MCF 10A (cell line): ENCODE measurements at regions not wholly inside any gene's neighbourhood (a gene's known extent, or its start where the extent isn't known, plus 50 kb on each side); places are given as distances from the start of the nearest gene placed in this dataset.

Experiments used
- BruUV-seq: library from RNA; stranded (reverse); fragments of 400-500 nt; replicated peaks from 2 replicates; lab custom pipeline; 2021; lab: Mats Ljungman, UMichigan
- CTCF ChIA-PET: fragments of 300-600 bp; sonication (Branson Sonifier 250); formaldehyde crosslinking; extraction: SDS; loops from one replicate; lab custom pipeline; 2021; ENCODE audit warnings: antibody characterized with exemption, inconsistent platforms; lab: Yijun Ruan, JAX
- POLR2A ChIA-PET: fragments of 300-600, 350-650 bp; sonication (Branson Sonifier 250); formaldehyde crosslinking; extraction: SDS; loops from one replicate; lab custom pipeline; 2020; ENCODE audit warnings: antibody characterized with exemption, inconsistent platforms; lab: Yijun Ruan, JAX
- DNase-seq: peaks from one replicate; pipeline ENCODE4 v3.0.0-alpha.2; 2018; ENCODE audit not compliant: unreplicated experiment
- H3K27ac Mint-ChIP-seq: one replicate; pipeline ENCODE4 v1.8.0; 2022; ENCODE audit warnings: mild to moderate bottlenecking, low read depth, mixed read lengths; ENCODE audit not compliant: unreplicated experiment
- H3K27me3 Mint-ChIP-seq: one replicate; pipeline ENCODE4 v1.8.0; 2022; ENCODE audit warnings: mixed read lengths; ENCODE audit not compliant: insufficient read depth, unreplicated experiment
- H3K36me3 Mint-ChIP-seq: one replicate; pipeline ENCODE4 v1.8.0; 2022; ENCODE audit warnings: mild to moderate bottlenecking, moderate library complexity, mixed read lengths; ENCODE audit not compliant: insufficient read depth, unreplicated experiment
- H3K4me1 Mint-ChIP-seq: one replicate; pipeline ENCODE4 v1.8.0; 2022; ENCODE audit warnings: mixed read lengths; ENCODE audit not compliant: insufficient read depth, unreplicated experiment
- H3K4me3 Mint-ChIP-seq: one replicate; pipeline ENCODE4 v1.8.0; 2022; ENCODE audit warnings: mild to moderate bottlenecking, moderate library complexity, mixed read lengths; ENCODE audit not compliant: unreplicated experiment
- H3K9me3 Mint-ChIP-seq: one replicate; pipeline ENCODE4 v1.8.0; 2022; ENCODE audit warnings: mixed read lengths; ENCODE audit not compliant: unreplicated experiment
- intact Hi-C: fragments of 100-400 bp; cut with micrococcal nuclease; formaldehyde crosslinking; loops from 2 replicates; pipeline ENCODE4 v1.14.1; 2022
- TF ChIP-seq, protein P1 (sequence below): fragments of 200-600 bp; IDR thresholded peaks from one replicate; pipeline ENCODE4 v1.8.0; 2022; ENCODE audit warnings: antibody characterized with exemption, mild to moderate bottlenecking; ENCODE audit not compliant: unreplicated experiment

DNA sequence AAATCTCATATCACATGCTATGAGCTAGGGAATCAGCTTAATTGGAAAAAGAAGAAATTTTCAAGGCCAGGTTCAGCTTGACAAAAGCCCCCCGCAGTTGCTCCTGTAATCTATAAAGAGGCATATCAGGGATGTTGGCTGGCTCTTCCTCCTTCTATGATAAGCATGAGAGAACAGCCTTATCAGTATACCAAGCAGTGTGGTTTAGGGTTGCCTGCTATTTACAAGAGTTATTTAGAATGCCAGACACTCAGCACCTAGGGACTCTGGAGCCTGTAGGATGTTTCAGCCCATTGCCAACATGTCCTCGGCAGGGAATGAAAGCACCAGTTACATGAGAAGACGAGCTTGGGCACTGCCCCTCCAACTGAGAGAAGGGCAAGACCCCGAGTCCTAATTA is 89.5 kb upstream of the TMPO start:
- Mint-ChIP-seq H3K27me3 (no peaks in the 10 kb centered on the region), H3K9me3 (no peaks in the 10 kb centered on the region), H3K27ac (no peak overlapping the region), H3K4me1 (peaks cover 15% of the 10 kb centered on the region), H3K4me3 (no peak overlapping the region), H3K36me3 (no peaks in the 10 kb centered on the region)
- intact Hi-C loops: loop anchor here (2.0 kb wide), 2 partner anchors 15 to 49 kb away; no protein-coding TSS in a partner anchor
- ChIA-PET CTCF (interaction anchor here (0.6 to 6.1 kb wide), 17 partner anchors 12 to 1839 kb away, joined by 3 to 52 read pairs (median 4); partner anchors contain the start of gene TMPO), POLR2A (interaction anchor here (1.3 to 2.7 kb wide), 2 partner anchors 14 to 90 kb away, joined by 4 to 11 read pairs; no protein-coding TSS in a partner anchor)
- TF ChIP-seq, protein P1, sequence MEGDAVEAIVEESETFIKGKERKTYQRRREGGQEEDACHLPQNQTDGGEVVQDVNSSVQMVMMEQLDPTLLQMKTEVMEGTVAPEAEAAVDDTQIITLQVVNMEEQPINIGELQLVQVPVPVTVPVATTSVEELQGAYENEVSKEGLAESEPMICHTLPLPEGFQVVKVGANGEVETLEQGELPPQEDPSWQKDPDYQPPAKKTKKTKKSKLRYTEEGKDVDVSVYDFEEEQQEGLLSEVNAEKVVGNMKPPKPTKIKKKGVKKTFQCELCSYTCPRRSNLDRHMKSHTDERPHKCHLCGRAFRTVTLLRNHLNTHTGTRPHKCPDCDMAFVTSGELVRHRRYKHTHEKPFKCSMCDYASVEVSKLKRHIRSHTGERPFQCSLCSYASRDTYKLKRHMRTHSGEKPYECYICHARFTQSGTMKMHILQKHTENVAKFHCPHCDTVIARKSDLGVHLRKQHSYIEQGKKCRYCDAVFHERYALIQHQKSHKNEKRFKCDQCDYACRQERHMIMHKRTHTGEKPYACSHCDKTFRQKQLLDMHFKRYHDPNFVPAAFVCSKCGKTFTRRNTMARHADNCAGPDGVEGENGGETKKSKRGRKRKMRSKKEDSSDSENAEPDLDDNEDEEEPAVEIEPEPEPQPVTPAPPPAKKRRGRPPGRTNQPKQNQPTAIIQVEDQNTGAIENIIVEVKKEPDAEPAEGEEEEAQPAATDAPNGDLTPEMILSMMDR: no peak
- no TSS peak for BruUV-seq
- no peak for DNase-seq

DNA sequence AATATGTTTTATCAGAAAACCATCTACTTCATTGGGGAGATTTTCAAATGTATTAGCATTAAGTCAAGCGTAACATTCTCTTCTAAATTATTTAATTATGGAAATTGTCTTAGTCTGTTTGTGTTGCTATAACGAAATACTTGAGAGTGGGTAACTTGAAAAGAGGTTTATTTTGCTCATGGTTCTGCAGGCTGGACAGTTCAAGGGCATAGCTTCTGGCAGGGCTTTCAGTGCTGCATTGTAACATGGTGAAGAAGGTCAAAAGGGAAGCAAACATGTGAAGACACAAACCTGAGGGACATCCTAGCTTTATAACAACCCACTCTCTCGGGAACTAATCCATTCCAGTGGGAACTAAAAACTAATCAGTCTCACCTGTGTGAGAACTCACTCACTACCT is 84.3 kb upstream of the TMPO start:
- Mint-ChIP-seq H3K27me3 (no peaks in the 10 kb centered on the region), H3K36me3 (no peaks in the 10 kb centered on the region), H3K27ac (no peak overlapping the region), H3K4me1 (no peaks in the 10 kb centered on the region), H3K4me3 (no peak overlapping the region), H3K9me3 (peaks cover 11% of the 10 kb centered on the region)
- intact Hi-C loops: no loop called here
- ChIA-PET CTCF (no interaction called here), POLR2A (no interaction called here)
- no TSS peak for BruUV-seq
- no peak for DNase-seq
- TF ChIP-seq, protein P1: no peak

DNA sequence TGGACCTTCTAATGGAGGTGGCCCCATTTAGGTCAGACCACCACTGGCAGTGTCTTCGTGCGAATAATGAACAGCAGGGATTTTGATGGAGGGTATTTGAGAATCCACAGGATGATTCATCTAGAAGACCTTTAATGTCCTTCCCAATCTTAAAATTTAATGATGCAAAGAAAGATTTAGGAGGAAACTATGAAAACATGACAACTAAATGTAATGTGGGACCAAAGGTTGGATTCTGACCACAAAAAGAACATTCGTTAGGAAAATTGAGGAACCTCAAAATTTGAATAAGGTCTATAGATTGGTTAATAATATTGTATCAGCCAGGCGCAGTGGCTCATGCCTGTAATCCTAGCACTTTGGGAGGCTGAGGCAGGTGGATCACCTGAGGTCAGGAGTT is 78.2 kb upstream of the TMPO start:
- no TSS peak for BruUV-seq
- H3K27ac Mint-ChIP-seq: no peak overlapping the region
- H3K27me3 Mint-ChIP-seq: no peaks in the 10 kb centered on the region
- TF ChIP-seq, protein P1: no peak
- no peak overlapping the region for H3K4me3 Mint-ChIP-seq
- ChIA-PET POLR2A (interaction anchor here (1.2 kb wide), 1 partner anchor 11 kb away, joined by 4 read pairs; no protein-coding TSS in a partner anchor), CTCF (interaction anchor here (0.6 to 4.6 kb wide), 4 partner anchors 11 to 128 kb away, joined by 3 to 52 read pairs (median 4); no protein-coding TSS in a partner anchor)
- intact Hi-C loops: no loop called here
- H3K36me3 Mint-ChIP-seq: no peaks in the 10 kb centered on the region
- peaks cover 10% of the 10 kb centered on the region for H3K4me1 Mint-ChIP-seq
- DNase-seq: no peak
- H3K9me3 Mint-ChIP-seq: peaks cover 11% of the 10 kb centered on the region

- Mint-ChIP-seq H3K4me1 (peaks cover 10% of the 10 kb centered on the region), H3K36me3 (no peaks in the 10 kb centered on the region), H3K27ac (no peak overlapping the region), H3K27me3 (no peaks in the 10 kb centered on the region), H3K9me3 (peaks cover 11% of the 10 kb centered on the region), H3K4me3 (no peak overlapping the region)
- DNase-seq: no peak
- BruUV-seq: no TSS peak
- TF ChIP-seq, protein P1: no peak
- ChIA-PET CTCF (interaction anchor here (0.6 to 4.6 kb wide), 5 partner anchors 12 to 820 kb away, joined by 3 to 52 read pairs (median 3); no protein-coding TSS in a partner anchor), POLR2A (interaction anchor here (1.2 kb wide), 1 partner anchor 10 kb away, joined by 4 read pairs; no protein-coding TSS in a partner anchor)
- intact Hi-C loops: no loop called here
These were observed 77.4 kb upstream of the TMPO start for GRCh38 chr12:98437806-98438595.
